ELF-1 (cell line): ENCODE measurements at regions not wholly inside any gene's neighbourhood (a gene's known extent, or its start where the extent isn't known, plus 50 kb on each side); places are given as distances from the start of the nearest gene placed in this dataset.
"Not testable (repeated sequence)": the region's sequence is repeated elsewhere in the genome, so short reads cannot be mapped to it uniquely, and the experiment has no call there.

Experiments
- DNase-seq: peaks from one replicate; pipeline ENCODE4 v3.0.0-alpha.2; 2016; ENCODE audit warnings: low read depth, low spot score

- no peak for DNase-seq
These were observed 132.8 kb upstream of the FUNDC1 start for GRCh38 chrX:44675362-44676024.

- no peak for DNase-seq
These were observed 132.2 kb upstream of the FUNDC1 start for GRCh38 chrX:44674906-44675305.

GRCh38 chrX:44669626-44670025, 127.0 kb upstream of the FUNDC1 start:
- no peak for DNase-seq

GRCh38 chrX:44667771-44668170, 125.1 kb upstream of the FUNDC1 start:
- DNase-seq = no peak

- DNase-seq = not testable (repeated sequence)
These were observed 115.1 kb upstream of the FUNDC1 start for GRCh38 chrX:44657718-44658246.

GRCh38 chrX:44651358-44651757, 108.7 kb upstream of the FUNDC1 start:
- DNase-seq = peak; percentile 72

GRCh38 chrX:44643723-44644122, 101.1 kb upstream of the FUNDC1 start:
- no peak for DNase-seq

- no peak for DNase-seq
These were observed 94.6 kb upstream of the FUNDC1 start for GRCh38 chrX:44637282-44637681.

- DNase-seq = no peak
These were observed 78.4 kb upstream of the FUNDC1 start for GRCh38 chrX:44621078-44621477.

GRCh38 chrX:44619039-44619438, 76.4 kb upstream of the FUNDC1 start:
- no peak for DNase-seq

GRCh38 chrX:44596277-44596676, 53.6 kb upstream of the FUNDC1 start:
- DNase-seq = no peak
